Brain microvascular endothelial cell (primary cell): ENCODE measurements at regions not wholly inside any gene's neighbourhood (a gene's known extent, or its start where the extent isn't known, plus 50 kb on each side); places are given as distances from the start of the nearest gene placed in this dataset.

Experiments used
- DNase-seq: peaks from one replicate; pipeline ENCODE4 v3.0.0-alpha.2; 2020
- H3K27ac ChIP-seq: fragments of 250-450 bp; sonication (Bioruptor Pico); 2 replicates; pipeline ENCODE4 v1.5.1; 2020; ENCODE audit warnings: mild to moderate bottlenecking, moderate library complexity
- H3K27me3 ChIP-seq: fragments of 250-450 bp; sonication (Bioruptor Pico); replicated peaks from 2 replicates; pipeline ENCODE4 v1.5.1; 2020; ENCODE audit warnings: mild to moderate bottlenecking
- H3K36me3 ChIP-seq: fragments of 250-450 bp; sonication (Bioruptor Pico); replicated peaks from 2 replicates; pipeline ENCODE4 v1.5.1; 2020; ENCODE audit warnings: mild to moderate bottlenecking
- H3K4me3 ChIP-seq: 2 replicates; pipeline ENCODE4 v1.5.1; 2011; ENCODE audit warnings: low read depth, mild to moderate bottlenecking, control low read depth, low read length, moderate library complexity
- in situ Hi-C: cut with HindIII; loops from 2 replicates; pipeline ENCODE4 v1.10.0; 2017; ENCODE audit warnings: low sequenced_read_pairs, low pct_ligation_motif_present
- TF ChIP-seq, protein P1 (sequence below): IDR thresholded peaks from 2 replicates; pipeline ENCODE4 v1.5.1; 2011; ENCODE audit warnings: low read depth, mild to moderate bottlenecking, moderate library complexity, low read length, control low read depth, inconsistent platforms; ENCODE audit errors: missing control alignments

DNA sequence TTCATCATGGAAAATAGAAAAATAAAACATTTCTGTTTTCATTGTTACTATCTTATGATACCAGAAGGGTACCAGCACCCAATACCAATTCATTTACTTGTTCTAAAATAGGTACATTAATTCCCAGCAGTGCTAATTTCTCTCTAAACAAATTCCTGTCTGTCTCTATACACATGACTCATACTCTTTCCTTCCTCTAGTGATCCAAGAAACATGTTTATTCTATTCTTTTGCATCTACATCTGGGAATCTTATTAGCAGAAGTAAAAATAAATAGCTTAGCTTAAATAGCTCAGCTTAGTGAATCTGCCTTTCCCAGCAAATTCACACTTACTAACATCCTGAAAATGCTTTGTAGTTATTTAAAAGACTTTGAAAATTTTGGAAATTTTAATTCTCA is 84.5 kb upstream of the MAPRE2 start:
- Histone ChIP-seq H3K27ac (peak overlapping the region; percentile 16), H3K4me3 (no peak overlapping the region), H3K36me3 (no peaks in the 10 kb centered on the region), H3K27me3 (no peaks in the 10 kb centered on the region)
- TF ChIP-seq, protein P1, sequence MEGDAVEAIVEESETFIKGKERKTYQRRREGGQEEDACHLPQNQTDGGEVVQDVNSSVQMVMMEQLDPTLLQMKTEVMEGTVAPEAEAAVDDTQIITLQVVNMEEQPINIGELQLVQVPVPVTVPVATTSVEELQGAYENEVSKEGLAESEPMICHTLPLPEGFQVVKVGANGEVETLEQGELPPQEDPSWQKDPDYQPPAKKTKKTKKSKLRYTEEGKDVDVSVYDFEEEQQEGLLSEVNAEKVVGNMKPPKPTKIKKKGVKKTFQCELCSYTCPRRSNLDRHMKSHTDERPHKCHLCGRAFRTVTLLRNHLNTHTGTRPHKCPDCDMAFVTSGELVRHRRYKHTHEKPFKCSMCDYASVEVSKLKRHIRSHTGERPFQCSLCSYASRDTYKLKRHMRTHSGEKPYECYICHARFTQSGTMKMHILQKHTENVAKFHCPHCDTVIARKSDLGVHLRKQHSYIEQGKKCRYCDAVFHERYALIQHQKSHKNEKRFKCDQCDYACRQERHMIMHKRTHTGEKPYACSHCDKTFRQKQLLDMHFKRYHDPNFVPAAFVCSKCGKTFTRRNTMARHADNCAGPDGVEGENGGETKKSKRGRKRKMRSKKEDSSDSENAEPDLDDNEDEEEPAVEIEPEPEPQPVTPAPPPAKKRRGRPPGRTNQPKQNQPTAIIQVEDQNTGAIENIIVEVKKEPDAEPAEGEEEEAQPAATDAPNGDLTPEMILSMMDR, result no peak
- no peak for DNase-seq
- in situ Hi-C loops, result no loop called here

DNA sequence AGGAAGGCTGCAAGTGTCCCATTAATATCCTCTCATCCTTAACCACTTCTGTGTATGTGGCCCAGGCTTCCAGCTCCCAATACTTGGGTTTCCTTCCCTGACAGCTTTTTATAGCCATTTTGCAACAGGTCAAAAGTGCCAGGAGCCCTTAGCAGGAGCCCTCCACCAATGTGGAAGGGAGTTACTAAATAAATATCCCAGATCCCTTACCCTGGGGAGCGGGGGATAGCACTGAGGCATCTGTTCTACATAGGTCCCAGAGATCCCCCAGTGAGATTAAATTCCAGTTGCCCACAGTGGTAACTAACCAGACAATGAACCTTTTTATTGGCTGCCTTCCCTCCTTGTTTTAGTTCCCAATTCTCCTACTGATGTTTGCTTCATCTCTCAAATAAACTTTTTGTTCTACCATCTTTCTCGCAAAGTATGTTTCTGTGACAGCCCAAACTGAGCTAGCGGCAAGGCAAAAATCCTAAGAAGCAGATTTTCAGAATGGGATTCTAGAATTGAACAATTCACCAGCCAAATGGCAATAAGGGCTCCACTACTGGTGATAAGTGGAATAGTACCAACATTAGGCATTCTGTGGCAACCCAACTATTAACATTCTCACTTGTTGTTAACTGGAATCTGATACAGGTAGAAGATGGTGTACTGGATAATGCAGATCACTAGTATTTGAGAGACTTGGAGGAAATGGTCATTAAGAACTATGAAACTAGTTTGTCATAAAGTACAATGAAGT is 83.9 kb upstream of the MAPRE2 start:
- H3K27ac ChIP-seq, result peak overlapping the region; percentile 16
- H3K36me3 ChIP-seq, result no peaks in the 10 kb centered on the region
- TF ChIP-seq, protein P1, result no peak
- no peaks in the 10 kb centered on the region for H3K27me3 ChIP-seq
- in situ Hi-C loops, result no loop called here
- peak; percentile 38 for DNase-seq
- H3K4me3 ChIP-seq, result no peak overlapping the region

DNA sequence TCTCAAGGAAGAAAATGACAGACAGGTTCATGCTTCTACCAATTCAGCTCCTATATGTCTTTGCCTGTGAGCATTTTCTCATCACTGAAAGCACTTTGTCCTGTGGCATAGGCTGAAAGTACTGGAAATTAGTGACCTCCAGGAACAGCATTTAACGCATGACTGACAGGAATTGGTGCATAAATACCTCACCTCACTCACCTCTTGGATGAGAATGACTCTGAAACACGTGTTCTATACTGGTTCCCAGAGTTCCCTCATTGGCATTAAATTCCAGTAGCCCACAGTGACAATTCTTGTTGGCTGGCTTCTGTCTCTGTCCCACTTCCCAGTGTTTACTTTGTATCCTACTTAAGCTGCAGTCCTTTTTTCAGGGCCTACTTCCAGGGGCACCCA is 83.4 kb upstream of the MAPRE2 start:
- in situ Hi-C loops, result no loop called here
- Histone ChIP-seq H3K27me3 (no peaks in the 10 kb centered on the region), H3K4me3 (no peak overlapping the region), H3K36me3 (no peaks in the 10 kb centered on the region), H3K27ac (no peak overlapping the region)
- TF ChIP-seq, protein P1, result no peak
- no peak for DNase-seq

DNA sequence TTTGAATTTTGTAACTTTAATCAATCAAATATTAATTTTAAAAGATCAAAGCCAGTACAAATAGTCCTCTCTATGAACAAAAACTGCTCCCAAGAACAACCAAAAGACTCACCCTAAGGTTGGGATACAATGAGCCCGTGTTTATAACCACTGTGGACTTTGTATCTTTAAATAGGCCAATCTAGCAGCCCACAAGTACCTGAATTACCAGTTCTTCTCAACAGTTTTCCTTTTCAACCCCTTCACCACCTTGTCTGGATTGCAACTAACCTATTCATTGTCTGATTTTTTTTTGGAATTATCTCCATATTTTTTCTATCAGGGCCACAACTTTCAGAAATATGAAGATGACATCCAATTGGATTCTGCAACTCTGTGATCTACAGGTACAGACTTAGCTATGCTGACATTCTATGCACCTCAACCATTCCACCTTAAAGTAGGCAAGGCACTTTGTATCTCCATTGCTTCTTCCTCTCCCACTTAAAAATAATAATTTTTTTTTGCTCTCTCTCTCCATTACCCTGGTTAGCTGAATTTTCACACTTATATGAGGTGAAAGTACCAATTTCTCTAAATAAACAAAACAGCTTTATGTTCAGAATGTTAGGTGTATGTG is 81.9 kb upstream of the MAPRE2 start:
- no peak for DNase-seq
- no peak overlapping the region for H3K4me3 ChIP-seq
- H3K27ac ChIP-seq, result no peak overlapping the region
- TF ChIP-seq, protein P1, result no peak
- in situ Hi-C loops, result no loop called here
- no peaks in the 10 kb centered on the region for H3K27me3 ChIP-seq
- no peaks in the 10 kb centered on the region for H3K36me3 ChIP-seq

DNA sequence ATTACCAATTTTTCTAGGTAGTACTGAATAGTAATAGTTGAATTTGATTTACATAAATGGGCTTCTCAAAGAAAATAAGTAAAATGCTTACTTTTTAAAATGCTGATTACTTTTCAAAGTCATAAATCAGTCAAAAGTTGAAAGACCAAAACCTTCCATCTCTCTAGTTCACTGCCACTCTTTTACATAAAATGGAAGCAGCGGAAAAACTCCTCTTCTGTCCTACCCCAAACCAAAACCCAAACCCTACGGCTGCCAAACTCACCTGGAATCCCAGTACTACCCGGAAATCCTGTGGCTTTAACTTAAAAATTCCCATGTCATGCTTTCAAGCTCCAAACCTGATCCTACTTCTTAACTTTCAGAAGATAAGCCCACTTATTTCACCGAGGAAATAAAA is 81.2 kb upstream of the MAPRE2 start:
- H3K27me3 ChIP-seq, result no peaks in the 10 kb centered on the region
- H3K36me3 ChIP-seq, result no peaks in the 10 kb centered on the region
- TF ChIP-seq, protein P1, result no peak
- no peak overlapping the region for H3K4me3 ChIP-seq
- no peak for DNase-seq
- no peak overlapping the region for H3K27ac ChIP-seq
- in situ Hi-C loops, result no loop called here
